ENCODE measurements at regions not wholly inside any gene's neighbourhood (a gene's known extent, or its start where the extent isn't known, plus 50 kb on each side); places are given as distances from the start of the nearest gene placed in this dataset.

DNA sequence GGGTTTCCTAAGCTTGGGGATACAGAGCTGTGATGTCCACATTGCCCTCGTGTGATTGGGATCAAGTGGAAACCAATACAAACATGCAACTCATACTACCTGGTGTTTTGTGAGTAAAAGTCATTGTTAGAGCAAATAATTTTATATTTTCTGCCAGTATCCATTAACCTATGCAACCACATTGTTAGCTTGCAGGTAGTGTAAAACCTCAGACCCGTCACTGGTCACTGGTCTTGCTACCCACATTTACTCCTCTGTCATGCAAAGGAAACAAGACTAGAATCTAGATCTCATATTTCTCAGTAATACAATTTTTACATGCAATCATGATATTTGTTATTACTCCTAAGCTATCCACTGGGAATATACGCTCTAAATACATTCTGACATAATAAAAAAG is 324.3 kb upstream of the NDST4 start:
- DNase-seq: no peak

DNA sequence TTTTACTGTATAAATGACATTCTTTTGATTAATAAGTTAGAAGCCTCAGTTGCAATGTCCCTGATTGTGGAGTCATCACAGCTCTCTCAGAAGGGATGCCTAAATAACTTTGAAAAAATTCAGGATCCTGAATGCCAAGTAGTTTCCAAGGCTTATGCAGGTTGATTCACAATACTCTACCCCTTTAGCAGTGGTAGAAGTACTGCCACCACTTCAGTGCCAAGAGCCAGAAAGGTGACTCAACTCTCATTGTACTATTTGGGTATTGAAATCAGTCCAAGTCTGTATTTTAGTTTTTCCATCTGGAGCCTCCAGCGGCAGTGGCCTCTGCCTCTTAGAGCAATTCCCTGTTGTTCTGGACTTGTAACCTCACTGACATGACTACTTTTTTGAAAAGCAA is 320.1 kb upstream of the NDST4 start:
- no peak for DNase-seq

DNA sequence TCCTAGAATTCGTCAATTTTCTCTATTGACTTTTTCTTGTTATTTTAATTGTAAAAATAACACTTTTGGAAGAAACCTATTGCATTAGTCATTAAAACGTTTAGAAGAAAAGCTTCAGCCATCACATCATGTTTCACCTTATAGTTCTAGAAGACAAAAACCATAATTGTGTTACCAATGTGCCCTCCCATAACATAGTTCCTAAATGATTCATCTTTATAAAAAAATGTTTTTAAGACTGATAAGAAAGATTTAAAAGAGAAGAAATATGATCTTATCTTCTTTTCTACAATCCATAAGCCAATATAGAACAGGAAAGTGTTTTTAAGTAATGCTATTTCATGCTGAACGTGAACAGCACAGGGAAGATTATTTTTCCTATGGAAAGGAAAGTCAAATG is 316.6 kb upstream of the NDST4 start:
- no peak for DNase-seq

DNA sequence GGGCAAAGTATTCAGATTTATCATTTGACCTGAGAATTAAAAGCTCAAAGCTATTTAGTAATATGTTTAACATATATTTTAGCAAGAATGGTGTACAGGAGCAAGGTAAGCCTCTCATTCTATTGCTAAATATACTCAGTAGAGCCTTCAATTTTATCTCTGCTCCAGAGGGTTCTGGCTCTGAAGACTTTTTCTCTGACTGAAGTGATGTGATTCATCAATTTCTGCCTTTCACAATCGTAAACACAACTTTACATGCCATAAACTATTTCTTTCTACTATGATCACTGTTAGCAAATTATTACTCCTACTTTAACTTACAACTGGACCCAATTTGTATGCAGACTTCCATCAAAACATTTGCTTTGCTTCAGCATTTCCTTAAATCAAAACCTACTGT is 315.0 kb upstream of the NDST4 start:
- no peak for DNase-seq

DNA sequence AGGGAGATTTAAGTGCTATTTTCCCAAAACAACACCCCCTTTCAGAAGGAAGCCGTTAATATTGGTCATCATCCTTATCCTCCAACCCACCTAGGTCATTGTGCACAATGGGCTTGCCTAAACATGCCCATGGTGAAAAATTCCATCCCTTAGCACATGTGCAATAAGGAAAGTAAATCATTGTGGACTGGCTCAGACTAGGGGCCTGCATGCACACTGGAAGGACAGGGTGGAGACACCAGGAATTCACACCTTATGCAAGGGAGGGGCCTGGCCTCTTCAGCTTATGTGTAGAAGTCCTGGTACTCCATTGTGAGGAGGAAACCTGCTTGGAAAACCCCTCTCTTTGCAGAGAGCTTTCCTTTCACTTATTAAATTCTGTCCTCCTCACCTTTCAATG is 311.4 kb upstream of the NDST4 start:
- DNase-seq: no peak

DNA sequence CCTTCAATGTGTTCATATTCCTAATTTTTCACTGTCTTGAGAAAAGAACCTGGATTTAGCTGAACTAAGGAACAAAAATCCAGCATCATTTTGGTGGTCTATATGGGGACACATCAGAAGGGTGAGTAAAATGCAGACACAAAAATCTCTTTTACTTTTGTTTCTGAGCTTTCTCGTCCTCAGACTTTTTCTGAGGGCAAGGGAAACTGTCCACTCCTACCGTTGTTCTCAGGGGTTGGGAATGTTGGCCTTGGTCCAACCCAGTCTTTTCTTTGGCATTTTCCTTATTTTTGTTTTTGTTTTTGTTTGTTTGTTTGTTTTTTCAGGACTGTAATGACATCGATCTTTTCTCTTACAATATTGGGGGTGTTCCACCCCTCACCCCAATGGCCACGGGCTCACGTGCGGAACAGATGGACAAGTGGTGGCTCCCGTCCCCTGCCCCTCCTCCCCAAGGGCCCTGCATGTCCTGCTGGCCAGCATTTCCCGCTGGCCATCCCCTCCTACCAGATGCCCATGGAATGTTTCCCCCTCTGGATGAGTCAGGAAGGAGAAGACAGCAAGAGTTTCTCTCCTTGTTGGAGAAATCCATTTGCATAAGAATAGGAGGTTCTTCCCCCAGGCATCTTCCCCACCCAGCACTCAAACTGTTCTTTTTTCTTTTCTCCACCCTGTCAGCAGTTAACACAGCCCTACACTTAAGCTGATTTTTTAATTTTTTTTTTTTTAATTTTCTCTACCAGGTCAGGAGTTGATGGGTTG is 305.4 kb upstream of the NDST4 start:
- no peak for DNase-seq

DNA sequence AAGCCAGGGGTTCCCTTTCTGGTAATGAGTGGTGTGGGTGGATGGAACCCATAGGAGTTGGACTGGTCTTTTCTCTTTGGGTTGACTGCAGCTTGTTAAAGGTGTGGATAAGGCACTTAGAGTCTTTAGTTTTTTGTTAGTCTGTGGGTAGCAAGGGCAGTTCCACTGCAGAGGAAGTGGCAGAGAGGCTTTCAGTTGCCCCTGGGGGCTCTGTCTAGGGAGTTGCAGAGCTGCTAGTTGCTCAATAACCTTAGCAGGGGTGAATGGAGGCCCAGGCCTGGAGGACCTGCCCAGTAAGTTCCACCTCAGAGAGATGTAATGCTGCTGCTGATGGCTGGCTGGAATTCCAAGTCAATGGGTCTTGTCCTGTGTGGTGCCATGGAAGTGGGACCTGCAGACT is 282.6 kb upstream of the NDST4 start:
- DNase-seq: no peak

DNA sequence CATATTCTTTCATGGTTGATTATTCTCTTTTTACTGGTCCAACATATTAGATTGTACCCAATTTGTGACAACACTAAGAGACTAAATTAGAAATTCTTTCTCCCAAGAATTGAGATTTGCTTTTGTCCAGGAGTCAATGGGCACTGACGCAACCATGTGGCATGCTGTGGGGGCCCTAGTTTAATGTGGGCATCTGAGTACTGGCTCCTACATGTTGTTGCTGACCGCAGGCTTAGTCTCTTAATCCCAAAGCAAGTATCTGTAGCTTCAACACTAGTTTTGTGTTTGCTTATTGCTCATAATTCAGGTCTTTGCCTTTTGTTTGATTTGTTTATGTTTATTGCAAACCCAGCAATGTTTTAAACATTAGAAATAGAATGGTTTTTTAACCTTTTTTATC is 263.4 kb upstream of the NDST4 start:
- DNase-seq: no peak

DNA sequence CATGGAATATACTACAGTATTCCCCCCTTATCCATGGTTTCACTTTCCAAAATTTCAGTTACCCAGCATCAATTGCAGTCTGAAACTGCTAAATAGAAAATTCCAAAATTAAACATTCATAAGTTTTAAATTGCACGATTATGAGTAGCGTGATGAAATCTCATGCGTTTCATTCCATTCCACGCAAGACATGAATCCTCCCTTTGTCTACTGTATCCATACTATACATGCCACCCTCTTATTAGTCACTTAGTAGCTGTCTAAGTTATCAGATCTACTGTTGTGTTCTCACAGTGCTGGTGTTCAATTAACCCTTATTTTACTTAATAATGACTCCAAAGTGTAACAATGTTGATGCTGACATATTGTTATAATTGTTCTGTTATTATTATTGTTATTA is 261.2 kb upstream of the NDST4 start:
- DNase-seq: no peak

DNA sequence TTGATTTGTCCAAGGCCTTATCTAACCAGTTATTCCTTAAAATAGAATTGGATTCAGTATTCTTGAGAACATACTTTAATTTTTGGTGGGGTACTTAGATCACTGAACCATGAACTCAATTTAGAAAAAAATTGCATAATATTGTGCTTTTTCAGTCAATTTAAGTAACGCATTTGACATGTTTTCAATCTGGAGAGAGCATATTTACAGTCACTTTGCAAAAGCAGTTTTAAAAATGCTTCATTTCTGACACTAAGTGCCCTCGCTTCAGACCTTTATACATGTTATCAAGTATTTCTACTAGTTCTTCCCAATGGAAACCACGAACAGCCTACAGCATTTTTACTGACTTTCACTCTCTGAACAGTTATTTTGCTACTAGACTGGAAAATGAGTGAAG is 257.1 kb upstream of the NDST4 start:
- DNase-seq: no peak

DNA sequence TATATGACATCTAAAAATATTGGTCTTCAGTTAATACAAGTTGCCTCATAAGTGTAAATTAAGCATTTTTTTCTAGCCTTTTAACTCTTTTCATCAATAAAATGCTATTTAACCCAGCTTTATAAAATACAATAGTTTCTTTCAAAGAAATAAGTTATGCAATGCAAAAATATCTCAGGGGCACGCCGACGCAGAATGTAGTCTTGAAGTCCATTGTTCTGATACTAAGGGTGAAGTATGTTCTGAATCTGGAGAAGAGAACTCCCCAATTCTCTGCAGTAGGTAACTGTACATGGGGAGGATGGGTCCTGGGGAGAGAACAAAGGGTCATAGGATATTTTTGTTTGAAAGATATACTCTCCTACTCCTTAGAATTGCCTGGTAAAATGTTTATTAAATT is 256.6 kb upstream of the NDST4 start:
- no peak for DNase-seq

DNA sequence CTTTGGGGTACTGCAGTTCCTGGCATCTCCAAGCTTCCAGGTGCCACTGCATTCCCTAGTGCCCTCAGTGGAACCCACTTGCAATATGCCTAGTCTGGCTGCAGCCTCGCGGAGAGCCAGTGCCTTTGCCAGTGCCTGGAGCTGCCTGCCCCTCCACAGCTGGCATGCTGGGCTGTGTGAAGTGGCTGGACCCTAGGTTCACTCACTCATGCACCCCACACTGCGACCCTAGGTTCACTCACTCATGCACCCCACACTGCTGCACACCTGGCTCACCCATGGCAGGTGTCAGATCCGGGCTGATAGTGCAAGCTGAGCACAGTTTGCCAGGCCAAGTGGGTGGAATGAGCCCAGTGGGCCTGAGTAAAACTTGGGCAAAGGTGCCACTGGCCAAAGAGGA is 253.0 kb upstream of the NDST4 start:
- DNase-seq: no peak

DNA sequence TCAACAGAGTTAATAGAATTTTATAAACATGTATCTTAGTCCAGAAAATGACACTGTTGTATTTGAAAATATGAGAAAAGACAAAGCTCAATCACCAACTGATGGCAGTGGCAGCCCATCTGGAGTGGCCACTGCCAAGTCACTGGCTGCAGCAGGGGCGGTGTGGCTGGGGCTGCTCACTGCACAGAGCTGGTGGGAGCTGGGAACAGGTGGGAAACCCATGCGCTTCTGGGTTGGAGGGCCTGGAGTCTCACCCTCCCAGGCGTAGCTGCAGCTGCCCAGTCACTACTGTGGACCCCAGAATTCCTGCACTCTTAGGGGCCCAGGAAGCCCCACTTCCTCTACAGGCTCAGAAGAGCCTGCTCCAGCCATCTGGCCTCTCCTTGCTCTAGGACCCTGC is 251.8 kb upstream of the NDST4 start:
- no peak for DNase-seq

DNA sequence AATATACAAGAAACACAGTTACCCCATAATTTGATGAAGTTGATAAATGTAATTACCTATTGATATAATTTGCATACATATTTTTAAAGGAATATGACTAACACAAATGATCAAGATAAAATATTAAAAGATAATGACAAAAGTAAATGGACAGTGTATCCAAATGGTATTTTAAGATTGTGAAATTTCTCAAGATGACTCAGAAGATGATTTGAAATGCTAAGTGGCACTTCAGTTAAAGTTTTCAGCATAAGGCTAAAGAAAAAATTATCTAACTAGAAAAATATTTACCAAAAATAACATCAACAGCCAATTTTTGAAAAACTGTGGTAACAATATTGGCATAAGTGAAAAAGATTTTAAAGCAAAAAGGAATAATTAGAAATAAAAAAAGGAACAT is 248.4 kb upstream of the NDST4 start:
- DNase-seq: no peak

DNA sequence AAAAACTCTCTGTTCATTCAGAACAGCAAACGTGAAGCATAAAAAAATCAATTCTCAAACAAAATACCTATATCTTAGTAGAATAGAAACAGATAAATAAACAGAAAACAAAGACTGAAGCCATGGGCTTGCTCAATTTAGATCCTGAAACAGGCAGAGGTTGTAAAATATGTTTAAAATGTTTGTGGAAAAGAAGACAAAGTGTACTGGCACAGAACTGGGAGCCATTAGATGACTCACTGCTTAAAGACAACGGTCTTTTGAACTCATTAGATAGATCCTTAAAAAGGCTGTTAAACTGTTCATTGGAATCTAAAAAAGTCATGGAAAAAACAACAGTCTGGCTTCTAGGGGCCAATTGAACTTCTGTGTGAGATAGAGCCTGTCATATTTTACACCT is 247.0 kb upstream of the NDST4 start:
- DNase-seq: no peak

DNA sequence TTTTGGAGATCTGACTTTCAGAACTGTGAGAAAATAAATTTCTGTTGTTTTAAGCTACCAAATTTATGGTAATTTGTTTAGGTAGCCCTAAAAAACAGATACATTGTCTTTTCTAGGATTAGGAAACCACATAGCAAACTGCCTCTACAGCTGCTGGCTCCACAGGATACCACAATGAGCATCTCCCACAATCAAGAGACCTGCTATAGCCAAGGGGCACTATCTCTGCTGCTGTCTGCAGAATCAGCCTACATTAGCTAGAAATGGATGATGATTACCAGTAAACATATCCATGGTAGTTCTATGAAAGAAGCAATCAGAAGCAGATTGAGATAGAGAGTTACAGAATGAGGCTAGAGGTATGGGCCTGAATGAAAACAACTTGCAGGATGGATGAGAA is 244.4 kb upstream of the NDST4 start:
- DNase-seq: no peak

DNA sequence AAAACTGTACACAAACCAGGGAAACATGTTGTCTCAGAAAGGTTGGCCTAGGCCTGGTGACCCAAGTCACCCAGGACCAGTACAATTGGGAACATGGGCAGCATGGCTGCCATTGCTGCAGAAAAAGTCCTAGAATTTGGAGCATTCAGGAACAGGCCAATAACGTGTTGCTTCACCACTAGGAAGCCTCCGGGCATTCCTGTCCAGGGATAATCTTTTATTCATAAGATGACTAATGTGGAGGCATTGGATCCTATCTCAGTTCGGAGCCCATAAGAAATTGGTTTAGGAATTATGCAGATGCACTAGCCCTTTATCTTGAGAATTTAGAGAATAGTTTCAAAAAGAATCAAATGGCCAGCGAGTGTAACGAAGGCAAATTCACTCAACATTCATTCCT is 242.8 kb upstream of the NDST4 start:
- no peak for DNase-seq

DNA sequence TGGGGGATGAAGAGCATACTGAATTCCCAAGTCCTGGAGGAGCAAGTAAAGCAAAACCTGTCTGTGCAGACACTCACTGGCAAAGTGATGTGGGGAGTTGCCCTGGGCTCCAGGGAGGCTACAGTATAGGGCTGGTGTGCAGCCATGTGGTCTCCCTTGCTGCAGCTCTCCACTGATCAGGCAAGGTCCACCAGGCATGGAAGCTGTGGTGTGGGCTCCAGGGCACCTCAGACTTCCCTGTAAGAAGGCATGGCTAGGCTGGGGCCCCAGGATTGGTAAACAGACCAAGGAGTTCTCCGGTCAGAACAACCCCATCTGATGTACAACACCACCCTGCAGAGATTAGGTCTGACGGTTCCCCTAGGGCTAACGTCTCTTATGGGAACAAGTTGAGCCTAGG is 241.9 kb upstream of the NDST4 start:
- DNase-seq: no peak

DNA sequence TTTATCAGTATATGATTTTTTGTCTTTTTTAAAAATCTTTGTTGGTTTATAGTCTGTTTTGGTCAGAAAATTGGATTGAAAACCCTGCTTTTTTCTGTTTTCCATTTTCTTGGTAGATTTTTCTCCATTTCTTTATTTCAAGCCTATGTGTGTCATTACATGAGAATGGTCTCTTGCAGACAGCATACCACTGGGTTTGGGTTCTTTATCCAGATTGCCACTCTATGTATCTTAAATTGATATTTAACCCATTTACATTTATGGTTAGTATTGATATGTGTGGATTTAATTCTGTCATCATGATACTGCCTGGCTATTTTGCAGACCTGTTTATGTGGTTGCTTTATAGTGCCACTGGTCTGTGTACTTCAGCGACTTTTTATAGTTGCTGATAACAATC is 239.9 kb upstream of the NDST4 start:
- DNase-seq: no peak

DNA sequence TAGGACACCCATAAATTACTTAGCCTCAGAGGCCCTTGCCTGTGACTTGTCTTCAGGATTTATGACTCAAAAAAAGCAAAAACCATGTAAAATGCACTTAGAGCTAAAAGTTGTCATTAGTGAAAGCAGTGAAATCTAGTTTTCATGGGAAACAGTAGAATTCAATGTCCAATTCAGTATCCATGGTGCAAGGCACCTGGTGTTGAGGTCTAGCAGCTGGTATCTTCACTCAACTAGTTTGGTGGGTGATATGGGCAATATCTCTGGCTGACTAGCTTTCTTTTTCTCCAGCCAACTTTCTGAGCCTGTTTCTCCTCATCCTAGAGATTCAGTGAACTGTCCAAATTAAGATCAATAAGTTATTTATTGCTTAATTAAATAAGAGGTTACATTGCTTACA is 229.8 kb upstream of the NDST4 start:
- DNase-seq: no peak

DNA sequence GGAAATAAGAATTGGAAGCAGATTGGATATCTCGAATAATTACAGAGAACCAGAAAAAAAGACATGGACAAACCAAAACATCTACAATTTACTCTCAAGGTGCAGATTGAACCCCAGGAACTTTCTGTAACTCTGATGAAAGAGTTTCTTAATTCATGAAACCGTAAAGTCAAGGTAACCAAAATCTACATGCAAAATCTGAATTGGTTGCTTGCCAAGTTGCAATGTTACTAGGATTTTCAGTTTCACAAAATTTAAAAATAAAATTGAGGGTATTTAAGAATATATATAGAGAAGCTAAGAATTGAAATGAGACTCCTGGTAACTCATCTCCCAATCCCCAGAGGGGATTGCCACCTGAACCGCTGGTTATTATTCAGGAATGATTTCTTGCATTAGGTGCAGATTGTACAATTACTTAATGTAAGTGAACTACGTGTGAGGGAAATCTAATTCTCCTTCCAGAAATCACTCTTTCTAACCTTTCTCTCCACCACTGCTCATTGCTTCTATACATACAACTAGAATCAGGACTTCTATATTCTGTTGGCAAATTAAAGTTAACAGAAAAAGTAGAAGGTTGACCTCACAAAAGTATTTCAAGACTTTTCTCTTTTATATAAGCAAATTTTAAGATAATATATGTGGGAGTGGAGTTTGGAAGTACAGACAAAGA is 221.5 kb upstream of the NDST4 start:
- no peak for DNase-seq

DNA sequence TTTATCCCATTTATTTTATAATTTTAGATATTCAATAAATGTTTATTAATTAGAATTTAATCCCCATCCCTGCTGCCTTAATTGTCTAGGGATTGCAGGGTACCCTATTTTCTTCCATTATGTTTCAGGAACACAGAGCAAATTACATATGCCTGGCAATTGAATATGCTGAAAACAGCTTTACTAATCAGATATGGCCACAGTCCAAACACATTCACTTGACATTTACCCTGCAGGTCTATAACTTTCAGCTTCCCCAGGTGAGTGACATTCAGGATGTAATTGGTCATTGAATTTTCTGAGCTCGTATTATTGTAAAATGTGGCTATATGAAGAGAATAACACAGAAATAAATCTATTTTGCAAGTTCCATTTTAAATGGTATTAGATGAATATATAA is 218.7 kb upstream of the NDST4 start:
- DNase-seq: no peak

DNA sequence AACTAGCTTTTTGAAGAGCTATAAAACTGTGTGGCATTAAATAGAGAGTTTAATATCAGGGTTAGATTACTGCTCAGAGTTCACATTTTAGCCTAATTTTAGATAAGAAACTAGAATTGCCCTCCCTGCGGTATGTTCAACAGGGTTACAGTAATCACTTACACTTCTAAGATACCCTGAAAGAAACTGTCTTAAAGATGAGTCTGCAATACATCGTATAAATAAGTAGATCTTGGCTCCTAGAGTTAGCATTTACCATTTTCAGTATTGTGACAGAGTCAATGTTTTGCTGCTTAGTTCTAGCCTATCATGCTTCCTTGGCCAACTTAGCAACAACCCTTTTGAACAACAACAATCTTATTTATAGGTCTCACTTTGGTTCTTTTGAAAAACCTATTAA is 217.8 kb upstream of the NDST4 start:
- DNase-seq: no peak

DNA sequence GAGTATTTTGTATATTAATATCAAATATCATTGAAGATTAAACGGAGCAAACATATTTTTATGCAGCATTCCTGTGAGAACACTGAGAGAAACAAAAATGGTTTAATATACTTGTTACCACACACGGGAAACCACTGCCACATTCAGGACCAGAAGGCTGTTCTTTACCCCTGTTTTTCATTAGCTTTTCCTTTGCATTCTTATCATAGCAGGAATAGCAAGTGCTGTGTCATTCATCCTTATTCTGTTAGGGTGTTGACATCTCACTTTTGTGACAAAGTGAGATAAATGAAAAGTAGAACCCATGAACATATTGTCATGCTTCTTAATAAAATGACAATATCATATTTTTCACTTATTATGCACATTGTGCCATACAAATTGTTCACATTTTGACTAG is 212.4 kb upstream of the NDST4 start:
- DNase-seq: no peak
